Left ventricle myocardium inferior (tissue), 1 donor: ENCODE measurements at regions not wholly inside any gene's neighbourhood (a gene's known extent, or its start where the extent isn't known, plus 50 kb on each side); places are given as distances from the start of the nearest gene placed in this dataset.
"Not testable (repeated sequence)": the region's sequence is repeated elsewhere in the genome, so short reads cannot be mapped to it uniquely, and the experiment has no call there.

ENCODE experiments used
- DNase-seq: peaks from one replicate; pipeline ENCODE4 v3.0.0-alpha.2; 2020
- H3K27ac ChIP-seq: fragments of 200-600 bp; replicated peaks from 2 replicates; pipeline ENCODE4 v1.8.0; 2021
- H3K27me3 ChIP-seq: fragments of 200-600 bp; 2 replicates; pipeline ENCODE4 v1.8.0; 2021; ENCODE audit warnings: low read depth
- H3K36me3 ChIP-seq: fragments of 200-600 bp; 2 replicates; pipeline ENCODE4 v1.8.0; 2021
- H3K4me1 ChIP-seq: fragments of 200-600 bp; 2 replicates; pipeline ENCODE4 v1.8.0; 2021
- H3K4me3 ChIP-seq: fragments of 200-600 bp; 2 replicates; pipeline ENCODE4 v1.8.0; 2021; ENCODE audit warnings: mild to moderate bottlenecking, moderate library complexity
- H3K9me3 ChIP-seq: fragments of 200-600 bp; replicated peaks from 2 replicates; pipeline ENCODE4 v1.8.0; 2021
- intact Hi-C: fragments of 100-400 bp; cut with micrococcal nuclease; formaldehyde crosslinking; loops from one replicate; pipeline ENCODE4 v1.11.0; 2022
- TF ChIP-seq, protein P1 (sequence below): fragments of 200-600 bp; IDR thresholded peaks from 2 replicates; pipeline ENCODE4 v1.8.0; 2021; ENCODE audit warnings: antibody characterized with exemption, mild to moderate bottlenecking, borderline replicate concordance
- donor health status: DM: no; HTN: yes; CAD: no; lungs with severe emphysema.

- no peak overlapping the region for H3K4me3 ChIP-seq
- DNase-seq = no peak
- H3K36me3 ChIP-seq = no peaks in the 10 kb centered on the region
- no peaks in the 10 kb centered on the region for H3K9me3 ChIP-seq
- no peaks in the 10 kb centered on the region for H3K27me3 ChIP-seq
- no peaks in the 10 kb centered on the region for H3K4me1 ChIP-seq
- H3K27ac ChIP-seq = peak overlapping the region; percentile 28
- TF ChIP-seq, protein P1, sequence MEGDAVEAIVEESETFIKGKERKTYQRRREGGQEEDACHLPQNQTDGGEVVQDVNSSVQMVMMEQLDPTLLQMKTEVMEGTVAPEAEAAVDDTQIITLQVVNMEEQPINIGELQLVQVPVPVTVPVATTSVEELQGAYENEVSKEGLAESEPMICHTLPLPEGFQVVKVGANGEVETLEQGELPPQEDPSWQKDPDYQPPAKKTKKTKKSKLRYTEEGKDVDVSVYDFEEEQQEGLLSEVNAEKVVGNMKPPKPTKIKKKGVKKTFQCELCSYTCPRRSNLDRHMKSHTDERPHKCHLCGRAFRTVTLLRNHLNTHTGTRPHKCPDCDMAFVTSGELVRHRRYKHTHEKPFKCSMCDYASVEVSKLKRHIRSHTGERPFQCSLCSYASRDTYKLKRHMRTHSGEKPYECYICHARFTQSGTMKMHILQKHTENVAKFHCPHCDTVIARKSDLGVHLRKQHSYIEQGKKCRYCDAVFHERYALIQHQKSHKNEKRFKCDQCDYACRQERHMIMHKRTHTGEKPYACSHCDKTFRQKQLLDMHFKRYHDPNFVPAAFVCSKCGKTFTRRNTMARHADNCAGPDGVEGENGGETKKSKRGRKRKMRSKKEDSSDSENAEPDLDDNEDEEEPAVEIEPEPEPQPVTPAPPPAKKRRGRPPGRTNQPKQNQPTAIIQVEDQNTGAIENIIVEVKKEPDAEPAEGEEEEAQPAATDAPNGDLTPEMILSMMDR = no peak
- intact Hi-C loops = no loop called here
These were observed 54.1 kb upstream of the TFRC start for GRCh38 chr3:196135693-196136639.

DNA sequence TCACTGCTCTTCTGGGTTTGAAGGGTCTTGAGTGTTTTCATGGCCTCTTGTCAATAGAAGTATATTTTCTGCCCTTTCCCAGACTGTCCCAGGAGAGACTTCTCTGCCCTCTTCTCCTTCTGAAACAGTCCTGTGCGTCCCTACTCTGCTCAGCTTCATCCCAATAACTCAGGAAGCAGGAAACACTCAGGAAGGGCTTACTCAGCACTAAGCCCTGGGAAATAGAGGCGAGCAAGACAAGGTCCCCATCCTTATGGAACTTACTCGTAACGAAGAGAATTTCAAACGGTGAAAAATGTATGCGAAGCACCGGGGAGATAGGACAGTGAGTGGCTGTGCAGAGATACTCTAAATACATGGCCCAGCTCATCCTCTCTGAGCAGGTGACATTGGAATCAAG is 52.8 kb upstream of the TFRC start:
- intact Hi-C loops = no loop called here
- TF ChIP-seq, protein P1 = no peak
- Histone ChIP-seq H3K36me3 (no peaks in the 10 kb centered on the region), H3K27me3 (no peaks in the 10 kb centered on the region), H3K9me3 (no peaks in the 10 kb centered on the region), H3K4me3 (no peak overlapping the region), H3K4me1 (no peaks in the 10 kb centered on the region), H3K27ac (no peak overlapping the region)
- DNase-seq = no peak

- H3K4me3 ChIP-seq, H3K27me3 ChIP-seq, H3K9me3 ChIP-seq, intact Hi-C loops, H3K27ac ChIP-seq, DNase-seq, H3K4me1 ChIP-seq, H3K36me3 ChIP-seq: not testable (repeated sequence)
These were observed 52.0 kb upstream of the TFRC start for GRCh38 chr3:196133869-196134268.

GRCh38 chr3:196131921-196132320 is 50.0 kb upstream of the TFRC start:
- TF ChIP-seq, protein P1 = no peak
- H3K27me3 ChIP-seq = peaks cover 9% of the 10 kb centered on the region
- H3K36me3 ChIP-seq = no peaks in the 10 kb centered on the region
- no peak overlapping the region for H3K27ac ChIP-seq
- H3K4me3 ChIP-seq = no peak overlapping the region
- DNase-seq = no peak
- intact Hi-C loops = no loop called here
- H3K9me3 ChIP-seq = no peaks in the 10 kb centered on the region
- no peaks in the 10 kb centered on the region for H3K4me1 ChIP-seq
